ENCODE measurements at regions not wholly inside any gene's neighbourhood (a gene's known extent, or its start where the extent isn't known, plus 50 kb on each side); places are given as distances from the start of the nearest gene placed in this dataset.

DNA sequence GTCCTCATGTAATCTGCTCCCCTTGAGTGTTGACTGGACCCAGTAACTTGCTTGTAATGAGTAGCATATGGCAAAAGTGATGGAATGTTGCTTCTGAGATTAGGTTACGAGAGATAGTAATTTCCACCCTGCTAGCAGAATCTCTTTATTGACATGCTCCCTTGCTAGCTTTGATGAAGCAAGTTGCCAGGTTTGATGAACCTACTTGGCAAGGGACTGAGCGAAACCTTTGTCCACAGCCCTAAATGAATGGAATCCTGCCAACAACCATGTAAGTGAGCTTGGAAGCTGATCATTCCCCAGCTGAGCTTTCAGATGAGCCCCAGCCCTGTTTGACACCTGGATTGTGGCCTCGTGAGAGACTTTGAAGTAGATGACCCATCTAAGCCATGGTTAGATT lies 120.8 kb upstream of the PLXNC1 start:
- DNase-seq: no peak

DNA sequence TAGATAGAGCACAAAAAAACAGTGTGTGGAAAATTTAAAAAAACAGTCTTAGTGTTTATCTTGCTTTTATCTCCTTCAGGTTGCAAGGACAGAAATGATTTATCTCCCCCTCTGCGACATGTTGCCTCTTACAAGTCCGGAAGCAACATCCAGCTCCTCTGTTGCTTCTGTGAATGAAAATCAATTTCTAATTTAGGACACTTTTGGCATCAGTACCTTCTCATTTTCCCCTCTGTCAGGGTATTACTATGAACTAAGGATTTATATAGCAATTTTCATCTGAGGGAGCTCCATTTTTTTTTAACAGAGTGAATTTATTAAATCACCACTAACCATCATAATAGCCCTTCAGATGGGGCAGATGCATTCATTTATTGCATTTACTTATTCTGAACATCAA lies 116.6 kb upstream of the PLXNC1 start:
- DNase-seq: no peak

DNA sequence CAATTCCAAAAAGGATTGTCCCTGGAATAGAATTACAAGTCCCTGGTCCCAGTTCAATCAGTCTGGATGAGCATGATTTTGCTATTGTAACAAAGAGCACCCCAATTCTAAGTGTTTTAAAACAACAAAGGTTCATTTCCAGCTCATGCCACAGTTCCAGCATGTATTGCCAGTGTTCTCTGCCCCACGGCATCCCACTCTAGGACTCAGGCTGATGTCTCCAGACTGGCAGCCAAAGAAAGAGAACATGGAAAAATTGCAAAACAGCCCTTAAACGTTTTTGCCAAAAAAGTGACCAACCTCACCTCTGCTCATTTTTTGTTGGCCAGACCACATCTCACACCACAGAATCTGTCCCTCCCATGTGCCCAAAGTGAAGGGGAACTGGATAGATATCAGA lies 116.0 kb upstream of the PLXNC1 start:
- no peak for DNase-seq

DNA sequence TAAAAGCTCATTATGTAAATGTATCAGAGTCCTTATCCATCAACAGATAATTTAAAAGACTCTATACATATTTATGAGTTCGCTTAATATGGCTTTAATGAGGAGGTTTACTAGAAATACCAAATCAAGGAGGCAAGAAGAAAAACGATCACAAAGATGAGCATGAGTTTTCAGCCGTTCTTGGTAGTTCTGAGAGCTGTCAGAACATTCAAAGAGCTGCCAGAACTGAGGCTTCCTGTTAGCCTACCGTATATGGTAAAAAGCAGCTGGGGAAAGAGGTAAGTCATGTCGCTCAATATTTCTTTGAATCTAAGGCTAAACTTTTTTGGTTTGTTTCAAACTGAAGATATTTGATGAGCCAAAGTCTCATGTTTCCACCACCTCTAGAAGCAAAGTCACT lies 115.3 kb upstream of the PLXNC1 start:
- no peak for DNase-seq

DNA sequence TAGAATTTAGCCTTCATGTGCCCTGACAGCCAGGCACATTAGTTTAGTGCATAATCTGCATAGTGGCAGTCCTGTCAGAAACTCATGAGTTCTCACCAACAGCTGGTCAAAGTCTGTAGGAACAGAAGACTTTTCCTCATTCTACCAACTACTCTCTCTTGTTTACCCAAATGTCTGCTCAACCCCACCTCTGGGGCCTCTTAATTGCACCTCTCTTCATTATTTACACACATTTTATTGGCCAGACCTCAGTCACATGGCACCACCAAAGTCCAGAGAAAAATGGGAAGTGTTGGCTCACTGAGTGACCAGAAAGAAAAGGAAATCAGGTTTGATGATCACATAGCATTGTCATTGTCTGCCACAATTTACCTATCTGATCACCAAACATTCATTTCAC lies 114.6 kb upstream of the PLXNC1 start:
- DNase-seq: no peak

DNA sequence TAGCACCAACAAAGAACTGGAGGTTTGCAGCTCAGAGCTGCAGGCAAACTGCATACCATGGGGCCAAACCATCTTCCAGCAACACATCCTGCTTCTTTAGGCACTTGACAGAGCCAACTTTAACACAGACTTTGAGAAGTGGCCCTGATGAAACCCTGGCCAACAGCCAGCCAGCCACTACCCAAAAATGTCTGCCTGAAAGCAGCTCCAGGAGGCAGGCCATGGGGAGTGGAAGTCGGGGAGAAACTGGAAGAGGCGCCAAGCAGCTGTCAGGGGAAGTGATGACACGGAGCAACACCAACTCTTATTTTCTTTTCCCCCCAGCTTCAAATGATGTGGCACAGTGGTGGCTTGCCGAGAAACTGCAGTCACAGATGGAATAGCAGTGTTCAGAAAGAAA lies 110.9 kb upstream of the PLXNC1 start:
- no peak for DNase-seq

DNA sequence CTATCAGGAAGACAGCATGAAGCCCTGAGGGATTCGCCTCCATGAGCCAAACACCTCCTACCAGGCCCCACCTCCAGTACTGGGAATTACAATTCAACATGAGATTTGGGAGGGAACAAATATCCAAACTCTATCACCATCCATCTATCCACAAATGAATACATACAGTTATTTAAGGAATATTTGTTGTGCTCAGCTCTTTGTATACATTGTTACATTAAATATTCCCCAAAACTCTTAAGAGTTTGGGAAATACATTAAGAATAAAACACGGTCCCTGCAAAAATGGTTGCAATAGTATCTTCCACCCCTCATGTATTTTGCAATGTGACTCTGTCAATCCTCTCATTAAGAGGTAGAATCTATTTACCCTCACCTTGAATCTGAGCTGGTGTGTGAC lies 109.8 kb upstream of the PLXNC1 start:
- DNase-seq: no peak

DNA sequence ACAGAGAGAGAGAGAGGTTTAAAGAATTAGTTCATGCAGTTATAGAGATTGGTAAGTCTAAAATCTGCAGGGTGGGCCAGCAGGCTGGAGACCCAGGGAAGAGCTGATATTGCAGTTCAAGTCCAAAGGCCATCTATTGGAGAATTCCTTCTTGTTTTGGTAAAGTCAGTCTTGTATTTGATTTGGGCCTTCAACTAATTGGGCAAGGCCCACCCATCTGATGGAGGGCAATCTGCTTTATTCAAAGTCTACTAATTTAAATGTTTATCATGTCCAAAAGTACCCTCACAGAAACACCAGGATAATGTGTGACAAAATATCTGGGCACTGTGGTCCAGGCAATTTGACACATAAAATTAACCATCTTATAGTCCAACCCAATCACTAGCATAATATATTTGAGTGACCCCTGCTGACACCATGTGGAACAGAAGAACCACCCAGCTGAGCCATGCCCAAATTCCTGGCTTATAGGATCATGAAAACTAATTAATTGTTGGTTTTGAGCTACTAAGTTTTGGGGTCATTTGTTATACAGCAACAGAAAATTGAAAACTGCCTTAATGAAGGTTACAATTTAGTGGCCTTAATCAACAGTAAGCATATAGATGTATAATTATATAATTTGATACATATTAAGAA lies 109.1 kb upstream of the PLXNC1 start:
- no peak for DNase-seq

DNA sequence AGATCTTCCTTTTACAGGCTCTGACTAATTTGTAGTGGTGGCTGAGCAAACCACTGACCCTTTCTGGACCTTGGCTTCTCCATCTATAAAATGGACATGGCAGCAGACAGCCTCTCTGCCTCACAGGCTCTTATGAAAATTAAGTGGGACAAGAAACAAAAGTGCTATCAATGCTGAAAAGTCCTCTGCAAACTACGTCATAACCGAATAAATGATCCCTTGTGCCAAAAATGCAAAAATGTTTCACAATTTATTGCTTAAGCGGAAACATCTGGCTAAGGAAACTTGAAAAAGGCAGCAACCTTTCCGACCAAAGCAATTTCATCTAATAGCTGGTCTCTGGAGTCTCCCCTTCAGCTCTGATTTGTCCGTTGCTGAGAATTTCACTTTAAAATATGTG lies 108.5 kb upstream of the PLXNC1 start:
- no peak for DNase-seq

DNA sequence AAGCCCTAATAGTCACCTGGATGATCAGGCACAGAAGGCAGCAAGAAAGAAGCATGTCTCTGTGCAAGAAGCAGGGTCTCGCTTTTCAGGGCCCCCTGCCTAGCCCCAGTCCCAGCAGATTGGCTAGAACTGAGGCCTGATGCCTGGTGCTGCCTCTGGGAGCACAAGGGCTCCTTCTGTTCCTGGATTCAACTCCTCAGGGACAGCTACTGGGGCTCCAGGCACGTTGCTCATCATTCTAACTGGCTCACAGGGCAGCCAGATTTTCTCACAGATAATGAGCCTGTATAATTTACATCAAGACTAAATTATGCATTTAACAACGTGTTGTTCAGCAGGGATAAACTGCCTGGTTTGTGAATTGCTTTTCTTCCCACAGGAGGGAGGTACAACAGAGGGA lies 106.5 kb upstream of the PLXNC1 start:
- DNase-seq: no peak

DNA sequence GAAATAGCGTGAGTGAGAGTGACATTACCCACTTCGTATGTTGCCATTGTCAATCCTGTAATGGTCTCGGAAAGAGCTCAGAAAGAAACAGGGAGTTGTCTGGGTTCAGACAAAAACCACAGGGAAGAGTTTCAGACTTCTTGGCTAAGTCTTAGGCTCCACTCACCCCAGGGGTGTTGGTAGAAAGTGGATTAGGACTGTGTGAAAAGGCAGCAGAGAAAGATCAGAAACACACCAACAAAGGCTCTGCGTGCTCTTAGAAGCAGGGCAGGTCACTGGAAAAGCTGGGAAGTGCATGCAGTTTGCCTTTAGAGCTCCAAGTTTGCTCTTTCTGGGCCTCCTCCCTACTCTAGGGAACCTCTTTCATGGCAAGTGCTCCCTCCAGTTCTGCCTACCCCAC lies 106.1 kb upstream of the PLXNC1 start:
- no peak for DNase-seq

DNA sequence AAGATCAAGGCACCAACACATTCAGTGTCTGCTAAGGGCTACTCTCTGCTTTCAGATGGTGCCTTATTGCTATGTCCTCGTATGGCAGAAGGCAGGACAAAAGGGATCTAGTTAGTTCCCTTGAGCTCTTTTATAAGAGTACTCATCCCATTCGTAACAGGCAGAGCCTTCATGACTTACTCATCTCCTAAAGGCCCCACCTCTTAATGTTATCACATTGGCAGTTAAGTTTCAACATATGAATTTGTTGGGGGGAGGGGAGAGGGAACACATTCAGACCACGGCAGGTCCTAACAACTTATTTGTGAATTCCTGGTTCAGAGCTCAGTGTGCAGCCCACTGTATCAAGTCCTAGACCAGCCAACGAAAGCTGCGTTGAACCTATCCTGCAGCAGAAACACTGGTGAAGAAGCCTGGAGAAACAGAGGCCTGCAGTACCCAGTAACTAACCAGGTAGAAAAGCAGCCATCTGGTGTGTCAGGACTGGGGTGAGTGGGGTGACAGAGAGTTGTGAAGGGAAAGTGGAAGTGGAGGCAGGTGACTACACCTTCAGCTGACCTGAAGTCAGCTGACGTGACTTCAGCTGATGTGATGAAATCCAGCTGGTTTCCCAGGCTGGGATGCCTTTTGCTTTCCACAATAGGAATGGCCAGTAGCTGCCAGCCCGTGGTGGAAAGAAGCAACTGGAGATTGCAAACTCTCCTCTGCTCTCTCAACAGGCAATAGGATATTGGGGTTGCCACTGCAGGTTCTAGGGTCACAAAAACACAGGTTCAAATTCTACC lies 101.6 kb upstream of the PLXNC1 start:
- DNase-seq: no peak

DNA sequence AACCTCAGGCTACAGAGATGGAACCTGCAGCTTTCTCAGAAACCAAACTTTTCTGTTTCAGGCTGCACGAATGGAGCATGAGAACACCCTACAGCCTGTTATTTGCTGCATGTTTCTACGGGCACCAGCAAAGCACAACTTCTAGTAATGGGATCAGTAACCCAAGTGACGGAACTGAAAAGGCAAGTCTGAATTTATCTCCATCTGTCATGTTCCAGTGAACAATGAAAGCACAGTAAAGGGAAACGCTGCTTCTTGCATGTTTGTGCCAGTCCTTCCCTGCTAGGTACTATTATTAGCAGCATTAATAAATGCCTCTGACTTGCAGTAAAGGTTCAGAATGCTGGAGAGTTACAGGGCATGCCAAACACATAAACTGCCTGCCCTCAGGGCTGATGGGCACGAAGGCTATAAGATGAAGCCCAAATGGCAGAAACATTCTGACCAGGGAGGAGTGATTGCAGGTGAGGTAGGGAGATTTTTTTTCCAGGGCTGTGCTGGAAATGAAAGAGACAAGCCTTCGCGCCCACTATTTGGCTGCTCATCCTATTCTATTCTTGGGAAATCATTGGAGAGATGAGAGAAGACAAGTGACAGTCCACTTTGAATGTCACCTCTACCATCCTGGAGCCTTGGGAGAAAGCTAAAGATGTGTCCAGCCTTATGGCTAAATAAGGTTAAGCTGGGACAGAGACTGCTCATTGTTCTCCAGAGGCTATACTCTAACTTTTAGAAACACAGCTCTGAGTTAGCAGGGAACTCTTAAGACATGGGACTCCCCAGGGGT lies 100.4 kb upstream of the PLXNC1 start:
- DNase-seq: no peak

DNA sequence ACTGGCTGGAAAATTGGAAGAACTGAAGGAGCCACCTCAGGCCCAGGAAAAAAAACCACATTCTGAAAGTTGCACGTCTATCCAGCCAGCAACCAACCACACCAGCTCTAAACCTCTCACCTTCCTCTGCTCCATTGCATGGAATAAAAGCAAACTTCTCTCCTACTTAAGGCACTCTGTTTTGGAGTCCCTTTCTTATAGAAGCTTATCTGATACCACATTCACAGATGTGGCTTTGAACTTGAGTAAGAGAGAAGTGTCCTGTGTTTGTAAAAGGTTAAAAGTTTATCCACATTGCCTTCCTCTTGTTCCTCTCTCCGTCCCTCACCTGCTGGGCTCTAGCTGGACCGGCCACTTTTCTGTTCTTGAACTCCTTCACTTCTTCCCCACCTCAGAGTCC lies 99.6 kb upstream of the PLXNC1 start:
- no peak for DNase-seq

DNA sequence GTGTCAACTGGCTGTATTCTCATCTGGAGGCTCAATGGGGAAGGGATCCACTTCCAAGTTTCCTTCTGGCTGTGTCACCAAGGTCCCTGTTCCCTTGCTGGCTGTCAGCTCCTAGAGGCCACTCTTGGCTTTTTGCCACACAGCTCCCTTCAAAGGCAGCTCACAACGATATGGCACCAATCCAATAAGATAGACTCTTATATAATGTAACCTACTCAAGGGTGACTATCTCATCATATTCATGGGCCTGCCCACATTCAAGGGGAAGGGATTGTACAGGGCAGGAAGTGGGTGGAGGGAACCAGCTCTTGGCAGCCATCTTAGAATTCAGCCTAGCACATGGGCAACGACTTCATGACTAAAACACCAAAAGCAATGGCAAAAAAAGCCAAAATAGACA lies 98.7 kb upstream of the PLXNC1 start:
- no peak for DNase-seq

DNA sequence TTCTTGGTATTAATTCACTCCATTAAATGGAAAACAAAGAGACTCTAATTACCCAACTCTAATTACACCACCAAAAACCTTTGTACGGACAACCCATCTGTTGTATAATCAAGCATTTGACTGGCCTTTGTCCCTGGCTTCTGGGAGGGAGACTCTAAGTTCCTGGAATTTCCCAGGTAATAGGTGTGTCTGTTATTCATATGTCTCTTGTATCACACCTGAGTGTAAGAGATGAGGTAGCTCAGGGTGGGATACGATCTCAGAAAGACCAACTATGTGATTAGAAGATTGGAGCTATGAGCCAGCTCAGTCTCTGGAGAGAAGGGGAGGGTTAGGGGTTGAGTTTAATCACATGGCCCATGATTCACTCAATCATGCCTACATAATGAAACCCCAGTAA lies 94.7 kb upstream of the PLXNC1 start:
- DNase-seq: no peak

DNA sequence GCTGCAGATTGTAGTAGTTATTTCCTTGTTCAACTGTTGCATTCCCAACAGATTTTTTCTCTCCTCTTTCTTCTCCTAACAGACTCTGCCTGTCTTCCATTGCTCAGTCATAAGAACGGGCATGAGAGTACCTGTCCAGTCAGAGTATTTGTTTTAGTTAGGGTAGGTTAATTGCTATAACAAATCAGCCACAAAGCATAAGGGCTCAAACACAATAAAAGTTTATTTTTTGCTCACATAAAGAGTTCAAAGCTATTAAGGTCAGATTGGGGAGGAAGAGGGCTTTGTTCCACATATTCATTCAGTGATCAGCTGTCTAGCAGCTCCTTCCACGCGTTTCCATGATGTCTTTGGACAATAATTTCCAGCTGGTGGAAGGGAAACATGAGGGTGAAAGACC lies 92.8 kb upstream of the PLXNC1 start:
- DNase-seq: no peak

DNA sequence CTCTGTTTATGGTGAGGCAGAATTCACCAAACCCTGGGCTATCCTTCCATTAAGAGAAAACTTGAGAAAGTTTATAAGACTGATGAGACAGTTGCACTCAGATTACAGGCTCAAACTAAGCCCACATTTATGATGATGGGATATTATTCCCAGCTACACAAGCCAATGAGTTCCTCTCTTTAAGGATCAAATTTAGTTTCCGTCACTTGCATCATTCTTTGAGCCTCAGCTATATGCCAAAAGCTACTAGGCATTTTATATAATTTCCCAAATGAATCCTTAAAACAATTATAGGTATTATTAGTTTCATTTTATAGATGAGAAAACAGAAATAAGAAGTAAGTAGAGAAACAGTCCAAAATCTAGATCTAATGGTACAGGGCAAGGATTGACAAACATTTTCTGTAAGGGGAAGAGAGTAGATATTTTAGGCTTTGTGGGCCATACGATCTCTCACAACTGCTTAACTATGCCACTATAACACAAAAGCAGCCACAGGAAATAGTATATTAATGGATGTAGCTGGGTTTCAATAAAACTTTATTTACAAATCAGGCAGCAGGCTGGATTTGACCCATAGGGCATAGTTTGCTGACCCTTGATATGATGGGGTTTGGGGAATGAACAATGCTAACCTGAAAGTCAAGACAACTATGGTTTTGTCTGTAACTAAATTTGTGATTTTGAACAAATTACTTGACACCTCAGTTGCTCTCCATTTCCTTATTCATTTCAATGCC lies 91.8 kb upstream of the PLXNC1 start:
- DNase-seq: no peak

DNA sequence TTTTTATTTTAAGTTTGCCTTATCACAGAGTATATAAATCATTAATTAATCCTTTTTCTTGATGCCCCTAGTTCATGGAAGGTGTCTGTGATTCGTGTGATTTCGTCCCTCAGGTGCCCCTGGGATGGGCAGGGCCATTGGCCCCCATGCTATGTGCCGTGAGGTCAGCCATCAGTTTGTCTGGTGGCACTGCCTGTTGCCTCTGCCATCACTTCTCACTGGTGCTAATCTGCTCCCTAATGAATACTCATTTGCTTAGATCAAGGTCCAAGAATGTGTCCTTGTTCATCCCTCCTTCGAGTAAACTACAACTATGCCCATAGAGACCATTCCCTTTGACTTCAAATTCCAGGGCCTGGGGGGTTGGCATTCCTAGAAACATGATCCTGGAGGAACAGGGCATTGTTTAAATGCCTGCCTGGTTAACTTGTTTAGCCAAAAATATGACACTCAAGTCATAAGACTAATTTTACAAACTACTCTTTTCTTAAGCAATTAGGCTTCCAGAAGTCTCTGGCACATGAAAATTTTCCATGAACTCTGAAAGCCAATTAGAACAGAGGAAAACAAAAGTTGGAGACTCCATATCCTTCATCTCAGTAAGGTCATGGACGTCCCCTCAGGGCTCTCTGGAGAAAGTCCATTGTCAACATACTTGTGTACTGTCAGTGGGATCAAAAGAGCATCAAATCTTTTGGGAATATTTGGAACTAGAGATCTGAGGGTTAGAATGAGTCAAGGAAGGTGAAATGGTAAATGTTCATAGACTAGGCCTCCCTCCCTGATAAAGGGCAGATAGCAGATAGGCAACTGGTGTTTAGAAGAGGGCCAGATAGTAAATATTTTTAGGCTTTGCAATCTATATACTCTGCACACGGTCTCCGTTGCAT lies 90.9 kb upstream of the PLXNC1 start:
- DNase-seq: no peak

DNA sequence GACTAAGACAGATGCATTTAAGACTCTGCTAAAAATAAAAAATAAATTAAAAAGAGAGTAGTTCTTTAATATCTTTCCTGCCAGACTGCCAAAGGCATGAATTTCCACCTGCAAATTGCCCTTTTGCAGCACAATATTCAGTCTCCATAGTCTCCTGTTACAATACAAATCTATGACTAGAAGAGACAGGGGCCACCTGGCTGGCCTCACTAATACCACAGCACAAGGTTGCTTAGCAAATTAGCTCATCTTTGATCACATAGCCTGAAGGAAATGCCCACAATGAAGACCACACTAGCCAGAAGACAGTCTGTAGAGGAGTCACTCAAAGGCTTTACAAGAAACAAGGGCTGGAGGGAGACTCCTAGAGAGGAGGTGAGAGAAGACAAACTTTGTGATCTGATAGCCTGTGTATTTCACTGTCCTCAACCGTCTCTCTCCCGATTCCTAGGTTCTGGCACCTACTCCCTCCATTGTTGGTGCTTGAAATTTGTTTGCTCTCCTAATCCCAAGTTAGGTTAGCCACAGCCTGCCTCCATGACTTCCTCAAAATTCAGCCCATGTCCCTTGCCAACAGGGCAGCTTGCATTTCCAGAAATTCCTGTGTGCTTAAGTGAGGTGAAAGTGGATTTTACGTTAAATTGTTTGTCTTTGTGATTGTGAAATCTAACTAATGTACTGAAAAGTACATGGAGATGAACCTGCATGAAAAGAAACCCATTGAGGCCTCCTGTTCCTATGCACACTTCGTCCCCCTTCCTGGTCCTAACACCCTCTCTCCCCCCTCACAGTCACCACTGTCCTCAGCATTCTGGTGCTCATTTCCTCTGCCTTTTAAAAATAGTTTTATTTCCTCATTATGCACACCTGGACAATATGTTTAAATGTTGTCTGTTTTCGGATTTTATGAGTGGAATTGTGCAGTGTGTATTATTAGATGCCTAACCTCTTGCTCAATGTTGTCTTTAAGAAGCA lies 88.7 kb upstream of the PLXNC1 start:
- no peak for DNase-seq
